Activated T-cell treated with anti-CD3 and anti-CD28 coated beads, Interleukin-2, amount 50 U/mL, for 72 hours (primary cell): ENCODE measurements at regions not wholly inside any gene's neighbourhood (a gene's known extent, or its start where the extent isn't known, plus 50 kb on each side); places are given as distances from the start of the nearest gene placed in this dataset.
"Not testable (repeated sequence)": the region's sequence is repeated elsewhere in the genome, so short reads cannot be mapped to it uniquely, and the experiment has no call there.

Experiments used
- ATAC-seq, 2 donors: fragments of 150-1000 bp; cut with Tn5 transposase; replicated peaks in 1 of 2; 2 replicates each; pipeline ENCODE4 v1.10.0; 2021; ENCODE audit warnings: moderate library complexity in 2 of 2, mild to moderate bottlenecking in 1 of 2
- DNase-seq, 2 donors: peaks; one replicate each; pipeline ENCODE4 v3.0.0; 2021 to 2022; ENCODE audit warnings: mixed read lengths in 1 of 2
- H3K27ac Mint-ChIP-seq: one replicate; pipeline ENCODE4 v1.8.0; 2022; ENCODE audit warnings: mild to moderate bottlenecking, moderate library complexity, mixed read lengths
- H3K27me3 Mint-ChIP-seq: one replicate; pipeline ENCODE4 v1.8.0; 2022; ENCODE audit warnings: low read depth, mixed read lengths
- H3K36me3 Mint-ChIP-seq, 2 donors: one replicate each; pipeline ENCODE4 v1.8.0; 2022; ENCODE audit warnings: mixed read lengths in 2 of 2, mild to moderate bottlenecking in 1 of 2; ENCODE audit not compliant: insufficient read depth in 2 of 2
- H3K4me1 Mint-ChIP-seq: one replicate; pipeline ENCODE4 v1.8.0; 2022; ENCODE audit warnings: low read depth, mixed read lengths
- H3K4me3 Mint-ChIP-seq, 2 donors: one replicate each; pipeline ENCODE4 v1.8.0; 2022; ENCODE audit warnings: mild to moderate bottlenecking in 2 of 2, mixed read lengths in 2 of 2, moderate library complexity in 2 of 2
- H3K9me3 Mint-ChIP-seq, 2 donors: one replicate each; pipeline ENCODE4 v1.8.0; 2022; ENCODE audit warnings: mixed read lengths in 2 of 2

DNA sequence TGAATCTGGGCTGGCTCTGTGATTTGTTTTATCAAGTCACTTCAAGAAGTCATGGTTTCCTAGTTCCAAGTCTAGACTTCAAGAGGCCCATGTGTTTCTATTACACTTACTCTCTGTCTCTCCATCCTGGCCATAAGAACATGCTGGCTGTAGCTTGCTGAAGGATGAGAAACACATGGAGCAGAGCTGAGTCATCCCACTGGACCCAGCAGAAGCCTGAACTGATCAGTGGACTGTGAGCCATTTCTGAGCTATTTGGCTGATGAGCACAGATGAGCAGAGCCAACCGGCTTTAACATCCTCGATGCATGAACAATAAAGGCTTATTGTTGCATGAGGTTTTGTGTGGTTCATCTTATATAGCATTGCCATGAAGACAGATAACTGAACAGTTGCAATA, 290.6 kb upstream of the BOD1L1 start:
- Mint-ChIP-seq H3K4me3 (no peak overlapping the region), H3K27me3 (peaks cover 12% of the 10 kb centered on the region), H3K4me1 (no peaks in the 10 kb centered on the region), H3K9me3 (no peaks in the 10 kb centered on the region), H3K27ac (no peak overlapping the region), H3K36me3 (no peaks in the 10 kb centered on the region)
- no peak for ATAC-seq
- DNase-seq: no peak

DNA sequence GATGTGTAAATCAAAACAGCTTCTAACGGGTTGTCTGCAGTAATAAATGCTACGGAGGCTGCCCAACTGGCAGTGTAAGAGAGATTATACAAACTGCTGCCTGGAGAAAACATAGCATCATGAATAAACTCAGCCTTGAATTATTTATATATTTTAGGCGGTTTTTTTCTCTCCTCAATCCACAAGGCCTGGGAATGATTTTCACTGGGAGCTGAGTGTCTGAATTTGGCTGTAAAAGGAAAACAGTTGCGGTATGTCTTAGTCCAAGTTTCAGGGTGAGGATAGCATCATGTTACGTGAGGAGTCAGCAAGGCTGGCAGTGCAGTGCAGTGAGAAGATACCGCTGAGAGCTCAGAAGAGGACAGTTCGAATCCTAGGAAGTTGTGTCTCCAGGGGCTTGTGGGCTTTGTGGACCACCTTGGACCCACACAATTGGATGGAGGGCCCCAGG, 291.5 kb upstream of the BOD1L1 start:
- peaks cover 0 to 1% of the 10 kb centered on the region in 2 donors for H3K9me3 Mint-ChIP-seq
- no peak for DNase-seq
- H3K27me3 Mint-ChIP-seq: peaks cover 17% of the 10 kb centered on the region
- no peak overlapping the region for H3K4me3 Mint-ChIP-seq
- no peaks in the 10 kb centered on the region for H3K36me3 Mint-ChIP-seq
- no peak for ATAC-seq
- no peaks in the 10 kb centered on the region for H3K4me1 Mint-ChIP-seq
- H3K27ac Mint-ChIP-seq: no peak overlapping the region

DNA sequence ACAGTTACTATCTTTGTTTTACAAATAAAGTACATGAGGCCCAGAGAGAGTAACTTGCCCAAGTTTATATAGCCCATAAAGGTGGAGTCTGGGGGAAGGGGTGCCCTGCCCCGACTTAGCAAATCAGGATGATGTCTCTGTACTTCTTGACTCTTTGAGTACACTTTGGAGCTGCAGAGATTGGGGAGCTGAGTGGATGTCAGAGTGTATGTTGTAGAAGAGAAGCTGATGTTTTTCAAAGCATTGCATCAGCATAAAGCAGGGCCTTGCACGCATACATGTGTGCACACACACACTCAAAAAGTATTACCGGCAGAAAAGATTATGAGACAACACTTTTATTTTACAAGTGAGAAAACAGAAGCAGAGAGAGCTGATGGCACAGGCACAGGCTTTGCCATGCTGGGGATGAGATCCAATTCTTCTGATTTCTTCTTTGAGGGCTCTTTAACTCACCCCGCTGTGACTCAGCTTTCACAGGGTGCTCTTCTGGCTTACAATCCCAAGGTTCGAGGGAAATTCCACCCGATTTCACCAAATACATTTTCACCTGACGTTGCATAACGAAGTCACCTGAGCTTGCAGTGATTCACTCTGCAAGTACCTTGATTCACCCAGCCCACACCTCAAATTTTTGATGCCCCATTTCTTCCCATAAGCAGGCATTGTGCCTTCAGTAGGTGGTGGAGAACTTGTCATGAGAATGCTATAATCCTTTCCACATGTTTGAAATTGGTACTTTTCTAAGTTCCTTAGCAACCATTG, 292.8 kb upstream of the BOD1L1 start:
- Mint-ChIP-seq H3K4me1 (no peaks in the 10 kb centered on the region), H3K9me3 (peaks cover 3 to 4% of the 10 kb centered on the region in 2 donors), H3K27me3 (peaks cover 24% of the 10 kb centered on the region), H3K36me3 (no peaks in the 10 kb centered on the region), H3K4me3 (no peak overlapping the region), H3K27ac (no peak overlapping the region)
- DNase-seq (no peak), ATAC-seq (no peak)

DNA sequence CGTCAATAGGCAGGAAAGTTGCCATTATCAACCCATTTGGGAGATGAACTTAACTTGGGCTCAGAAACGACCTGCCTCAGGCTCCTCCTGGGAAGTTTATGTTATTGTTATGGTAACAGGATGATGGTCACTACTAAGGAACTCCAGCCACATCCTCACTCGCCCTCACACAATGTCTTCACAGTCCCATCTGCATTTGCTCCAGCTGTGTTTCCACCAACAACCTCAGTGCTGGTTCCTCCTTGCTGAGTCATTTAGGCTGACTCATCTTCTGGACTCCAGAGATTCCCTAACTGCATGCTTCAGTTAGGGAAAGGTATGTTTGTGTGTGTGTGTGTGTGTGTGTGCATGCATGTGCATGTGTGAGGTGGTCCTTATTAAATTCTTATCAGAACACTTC, 293.4 kb upstream of the BOD1L1 start:
- Mint-ChIP-seq H3K27ac (no peak overlapping the region), H3K9me3 (peaks cover 3 to 4% of the 10 kb centered on the region in 2 donors), H3K4me1 (no peaks in the 10 kb centered on the region), H3K4me3 (no peak overlapping the region), H3K27me3 (peaks cover 24% of the 10 kb centered on the region), H3K36me3 (no peaks in the 10 kb centered on the region)
- DNase-seq: no peak
- no peak for ATAC-seq

DNA sequence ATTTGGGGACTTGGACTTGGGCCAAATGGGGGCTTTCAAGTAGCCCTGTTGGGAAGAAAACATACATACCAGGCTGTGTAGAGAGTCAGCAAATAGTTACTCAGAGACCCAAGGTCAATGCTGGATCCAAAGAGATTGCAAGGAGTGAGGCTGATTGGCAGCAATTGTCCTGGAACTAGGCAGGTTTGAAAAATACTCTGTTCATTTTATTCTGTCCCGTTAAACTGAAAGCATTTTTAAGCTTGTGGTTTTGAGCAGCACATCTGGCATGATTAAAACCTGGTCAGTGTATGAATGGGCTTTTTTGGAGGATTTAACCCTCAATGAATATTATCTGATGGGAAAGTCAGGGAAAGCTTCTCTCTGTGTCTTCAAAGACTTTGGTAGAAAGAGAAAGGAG, 294.3 kb upstream of the BOD1L1 start:
- H3K4me3 Mint-ChIP-seq: no peak overlapping the region
- ATAC-seq (no peak), DNase-seq (no peak)
- no peaks in the 10 kb centered on the region for H3K36me3 Mint-ChIP-seq
- H3K4me1 Mint-ChIP-seq: no peaks in the 10 kb centered on the region
- H3K27me3 Mint-ChIP-seq: peaks cover 24% of the 10 kb centered on the region
- peaks cover 3 to 4% of the 10 kb centered on the region in 2 donors for H3K9me3 Mint-ChIP-seq
- H3K27ac Mint-ChIP-seq: no peak overlapping the region

DNA sequence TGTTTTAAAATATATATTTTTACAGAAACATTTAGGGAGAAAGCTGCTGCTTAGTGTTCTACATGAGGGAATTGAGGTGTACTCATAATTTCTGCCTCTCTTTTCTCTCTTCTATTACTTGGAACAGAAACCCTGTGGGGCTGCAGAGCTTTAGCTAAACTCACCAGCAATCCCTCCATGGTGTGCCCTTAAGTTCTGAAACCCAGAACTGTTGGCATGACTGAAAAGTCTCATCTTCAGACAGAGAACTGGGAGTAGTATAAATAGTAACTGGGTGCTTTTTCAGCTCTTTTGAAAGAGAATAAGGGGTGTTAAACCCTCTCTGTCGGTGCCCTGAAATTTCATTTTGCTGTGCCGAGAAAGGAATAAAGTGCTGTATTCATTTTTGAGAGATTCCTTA, 294.9 kb upstream of the BOD1L1 start:
- Mint-ChIP-seq H3K9me3 (peaks cover 3 to 4% of the 10 kb centered on the region in 2 donors), H3K36me3 (no peaks in the 10 kb centered on the region), H3K4me3 (no peak overlapping the region), H3K4me1 (no peaks in the 10 kb centered on the region), H3K27me3 (peaks cover 24% of the 10 kb centered on the region), H3K27ac (no peak overlapping the region)
- ATAC-seq: no peak
- DNase-seq: no peak

DNA sequence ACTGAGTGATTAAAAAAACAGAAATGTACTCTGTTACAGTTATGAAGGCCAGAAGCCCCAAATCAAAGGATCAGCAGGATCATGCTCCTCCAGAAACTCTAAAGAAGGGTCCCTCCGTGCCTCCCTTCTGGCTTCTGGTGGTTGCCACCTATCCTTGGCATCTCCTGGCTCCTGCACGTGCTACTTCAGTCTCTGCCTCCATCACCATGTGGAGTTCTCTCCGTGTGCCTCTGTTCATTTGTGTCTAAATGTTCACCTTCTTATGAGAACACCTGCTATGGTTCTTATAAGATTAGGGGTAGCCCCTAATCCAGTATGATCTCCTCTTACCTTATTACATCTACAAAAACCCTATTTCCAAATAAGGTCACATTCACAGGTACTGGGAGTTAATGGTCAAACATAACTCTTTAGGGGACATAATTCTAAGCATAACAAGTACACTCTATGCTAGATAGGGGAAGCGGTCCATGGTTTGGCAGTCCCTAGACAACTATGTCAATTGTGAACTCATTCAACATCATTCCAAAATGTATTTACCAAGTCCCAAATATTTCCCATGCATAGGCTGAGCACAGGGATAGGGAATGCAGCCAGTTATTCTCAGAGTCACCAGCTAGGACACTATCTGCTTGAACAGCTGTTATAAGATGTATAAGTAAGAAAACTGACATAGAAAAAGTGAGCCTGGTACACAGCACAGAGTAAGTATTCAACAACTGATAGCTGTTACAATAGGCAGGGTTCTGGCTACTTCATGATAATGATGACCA, 295.5 kb upstream of the BOD1L1 start:
- DNase-seq: no peak
- H3K27ac Mint-ChIP-seq: no peak overlapping the region
- peaks cover 3 to 4% of the 10 kb centered on the region in 2 donors for H3K9me3 Mint-ChIP-seq
- H3K4me1 Mint-ChIP-seq: no peaks in the 10 kb centered on the region
- no peak overlapping the region for H3K4me3 Mint-ChIP-seq
- peaks cover 24% of the 10 kb centered on the region for H3K27me3 Mint-ChIP-seq
- no peak for ATAC-seq
- H3K36me3 Mint-ChIP-seq: no peaks in the 10 kb centered on the region

DNA sequence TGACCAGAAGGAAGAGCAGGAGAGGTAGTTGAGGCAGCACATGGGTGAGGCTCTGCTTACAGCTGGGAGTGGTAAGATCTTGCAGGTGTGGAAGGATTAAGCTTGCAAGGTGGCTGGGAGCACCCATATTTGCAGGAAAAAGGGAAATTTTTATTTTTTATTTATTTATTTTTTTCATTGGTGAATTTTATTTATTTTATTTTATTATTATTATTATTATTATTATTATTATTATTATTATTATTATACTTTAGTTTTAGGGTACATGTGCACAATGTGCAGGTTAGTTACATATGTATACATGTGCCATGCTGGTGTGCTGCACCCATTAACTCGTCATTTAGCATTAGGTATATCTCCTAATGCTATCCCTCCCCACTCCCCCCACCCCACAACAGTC, 297.4 kb upstream of the BOD1L1 start:
- not testable (repeated sequence) for H3K36me3 Mint-ChIP-seq, H3K9me3 Mint-ChIP-seq, H3K4me1 Mint-ChIP-seq, DNase-seq, H3K4me3 Mint-ChIP-seq, ATAC-seq, H3K27ac Mint-ChIP-seq
- H3K27me3 Mint-ChIP-seq: peaks cover 24% of the 10 kb centered on the region

DNA sequence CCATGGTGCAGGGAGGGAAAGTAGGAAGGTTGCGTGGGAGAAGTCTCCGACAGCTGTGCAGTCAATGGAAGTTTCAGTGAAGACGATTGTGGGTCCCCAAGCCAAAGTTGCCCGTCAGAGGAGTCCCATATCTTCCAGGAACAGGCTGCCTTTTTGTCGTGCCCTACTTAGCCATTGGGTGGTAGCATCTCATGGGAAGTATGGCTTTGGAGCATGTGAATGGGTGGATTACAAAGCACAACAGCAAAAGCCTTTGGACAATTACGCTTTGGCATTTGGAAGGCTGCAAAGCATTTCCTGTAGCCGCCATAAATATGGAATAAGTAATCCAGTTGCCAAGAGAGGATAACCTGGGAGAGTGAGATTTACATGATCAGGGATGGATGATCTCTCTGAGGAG, 300.7 kb upstream of the BOD1L1 start:
- H3K9me3 Mint-ChIP-seq: peaks cover 4 to 7% of the 10 kb centered on the region in 2 donors
- no peak overlapping the region for H3K4me3 Mint-ChIP-seq
- H3K36me3 Mint-ChIP-seq: no peaks in the 10 kb centered on the region
- DNase-seq (no peak), ATAC-seq (no peak)
- no peaks in the 10 kb centered on the region for H3K4me1 Mint-ChIP-seq
- no peak overlapping the region for H3K27ac Mint-ChIP-seq
- H3K27me3 Mint-ChIP-seq: peaks cover 11% of the 10 kb centered on the region

DNA sequence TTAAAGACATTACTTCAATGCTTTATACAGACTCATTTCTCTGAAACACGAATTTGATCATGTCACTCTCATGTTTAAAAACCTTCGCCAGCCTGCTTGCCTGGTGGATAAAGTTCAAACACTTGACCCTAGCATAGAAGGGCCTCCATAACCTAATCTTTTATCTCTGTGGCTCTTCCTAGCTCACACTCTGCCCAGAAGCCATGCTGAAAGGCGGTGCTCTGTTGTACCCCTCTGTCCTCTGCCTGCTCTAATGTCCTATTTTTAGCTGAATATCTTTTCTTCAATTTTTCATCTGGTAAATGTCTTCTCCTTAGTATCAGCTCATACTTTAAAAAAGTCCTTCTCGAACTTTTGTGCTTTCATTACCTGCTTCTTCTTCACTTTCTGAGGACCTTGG, 302.6 kb upstream of the BOD1L1 start:
- no peaks in the 10 kb centered on the region for H3K36me3 Mint-ChIP-seq
- DNase-seq (no peak), ATAC-seq (no peak)
- H3K9me3 Mint-ChIP-seq: peaks cover 0 to 4% of the 10 kb centered on the region in 2 donors
- H3K4me1 Mint-ChIP-seq: no peaks in the 10 kb centered on the region
- H3K4me3 Mint-ChIP-seq: no peak overlapping the region
- H3K27me3 Mint-ChIP-seq: no peaks in the 10 kb centered on the region
- H3K27ac Mint-ChIP-seq: no peak overlapping the region

DNA sequence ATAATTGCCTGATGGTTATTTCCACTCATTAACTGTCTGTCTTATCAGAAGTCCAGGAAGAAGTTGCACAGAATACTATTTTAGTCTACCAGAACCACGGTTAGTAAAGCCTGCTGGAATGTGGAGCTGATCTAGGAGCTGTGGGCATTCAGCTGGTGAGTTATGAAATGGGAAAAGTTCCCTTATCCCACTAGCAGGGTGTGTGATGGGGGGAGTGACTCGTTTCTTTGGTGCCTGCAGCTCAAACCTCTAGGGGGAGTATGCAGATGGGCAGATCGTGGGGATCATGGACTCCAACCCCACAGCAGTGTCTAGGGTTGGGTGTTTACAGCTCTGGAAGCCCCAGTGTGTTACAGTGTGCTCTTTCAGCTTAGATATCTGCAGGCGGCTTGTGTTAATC, 305.7 kb upstream of the BOD1L1 start:
- no peaks in the 10 kb centered on the region for H3K27me3 Mint-ChIP-seq
- ATAC-seq (no peak), DNase-seq (no peak)
- no peak overlapping the region for H3K4me3 Mint-ChIP-seq
- H3K4me1 Mint-ChIP-seq: no peaks in the 10 kb centered on the region
- H3K36me3 Mint-ChIP-seq: no peaks in the 10 kb centered on the region
- no peak overlapping the region for H3K27ac Mint-ChIP-seq
- peaks cover 0 to 4% of the 10 kb centered on the region in 2 donors for H3K9me3 Mint-ChIP-seq

DNA sequence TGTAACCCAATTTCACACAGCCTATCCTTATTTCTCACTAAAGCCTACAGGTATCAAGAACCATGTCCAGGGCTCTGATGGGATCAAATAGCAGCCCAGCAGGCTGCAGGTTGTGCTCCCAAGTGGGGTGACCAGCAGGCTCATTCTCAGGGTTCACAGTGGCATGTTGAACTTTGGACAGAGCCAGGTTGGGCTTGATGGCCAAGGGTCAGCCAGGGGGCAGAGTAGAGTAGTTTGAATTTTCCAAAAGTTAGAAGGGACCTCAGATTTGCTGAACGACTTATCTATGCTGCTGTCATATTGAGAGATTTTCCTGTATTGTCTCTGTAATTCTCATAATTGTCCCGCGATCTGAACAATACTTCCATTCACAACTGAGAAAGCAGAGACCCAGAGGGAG, 310.8 kb upstream of the BOD1L1 start:
- Mint-ChIP-seq H3K36me3 (no peaks in the 10 kb centered on the region), H3K9me3 (no peaks in the 10 kb centered on the region), H3K27me3 (no peaks in the 10 kb centered on the region), H3K27ac (no peak overlapping the region), H3K4me3 (no peak overlapping the region), H3K4me1 (no peaks in the 10 kb centered on the region)
- ATAC-seq (no peak), DNase-seq (no peak)

DNA sequence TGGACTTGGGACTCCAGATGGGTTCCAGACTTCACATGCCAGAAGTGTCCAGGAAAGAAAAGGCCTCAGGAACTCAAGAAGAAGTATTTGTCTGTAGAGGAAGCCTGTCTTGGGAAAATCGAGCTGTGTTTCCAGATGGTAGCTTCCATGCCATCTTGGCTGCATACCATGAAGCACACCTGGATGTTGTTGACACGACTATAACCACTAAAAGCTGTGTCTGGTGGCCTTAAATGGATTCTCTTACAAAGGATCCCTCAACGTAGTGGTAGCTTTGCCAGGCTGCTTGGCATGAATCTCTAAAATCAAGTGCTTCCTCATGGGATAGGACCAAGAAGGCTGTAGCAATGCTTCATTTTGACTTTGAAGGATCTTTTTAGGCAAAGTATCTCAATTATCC, 313.4 kb upstream of the BOD1L1 start:
- H3K36me3 Mint-ChIP-seq: no peaks in the 10 kb centered on the region
- no peak overlapping the region for H3K27ac Mint-ChIP-seq
- H3K27me3 Mint-ChIP-seq: no peaks in the 10 kb centered on the region
- no peak overlapping the region for H3K4me3 Mint-ChIP-seq
- ATAC-seq (no peak), DNase-seq (no peak)
- H3K4me1 Mint-ChIP-seq: no peaks in the 10 kb centered on the region
- no peaks in the 10 kb centered on the region for H3K9me3 Mint-ChIP-seq
